Liver (tissue), 3 donors: ENCODE measurements at regions not wholly inside any gene's neighbourhood (a gene's known extent, or its start where the extent isn't known, plus 50 kb on each side); places are given as distances from the start of the nearest gene placed in this dataset.

ENCODE experiments used
- JUND ChIP-seq, 2 donors: IDR thresholded peaks; 2 replicates each; pipeline ENCODE4 v1.6.1; 2016; ENCODE audit warnings: antibody characterized with exemption in 2 of 2
- TAF1 ChIP-seq: conservative IDR thresholded peaks from 2 replicates; pipeline ENCODE4 v1.6.1; 2016; ENCODE audit warnings: antibody characterized with exemption, mild to moderate bottlenecking
- TF ChIP-seq, protein P1 (sequence below): fragments of 150-350 bp; IDR thresholded peaks from 2 replicates; pipeline ENCODE4 v1.5.1; 2017; ENCODE audit warnings: improper control_type of control experiment, low read depth, low read length; ENCODE audit not compliant: missing input control
- donor health status: healthy.
- donor health status: healthy.

DNA sequence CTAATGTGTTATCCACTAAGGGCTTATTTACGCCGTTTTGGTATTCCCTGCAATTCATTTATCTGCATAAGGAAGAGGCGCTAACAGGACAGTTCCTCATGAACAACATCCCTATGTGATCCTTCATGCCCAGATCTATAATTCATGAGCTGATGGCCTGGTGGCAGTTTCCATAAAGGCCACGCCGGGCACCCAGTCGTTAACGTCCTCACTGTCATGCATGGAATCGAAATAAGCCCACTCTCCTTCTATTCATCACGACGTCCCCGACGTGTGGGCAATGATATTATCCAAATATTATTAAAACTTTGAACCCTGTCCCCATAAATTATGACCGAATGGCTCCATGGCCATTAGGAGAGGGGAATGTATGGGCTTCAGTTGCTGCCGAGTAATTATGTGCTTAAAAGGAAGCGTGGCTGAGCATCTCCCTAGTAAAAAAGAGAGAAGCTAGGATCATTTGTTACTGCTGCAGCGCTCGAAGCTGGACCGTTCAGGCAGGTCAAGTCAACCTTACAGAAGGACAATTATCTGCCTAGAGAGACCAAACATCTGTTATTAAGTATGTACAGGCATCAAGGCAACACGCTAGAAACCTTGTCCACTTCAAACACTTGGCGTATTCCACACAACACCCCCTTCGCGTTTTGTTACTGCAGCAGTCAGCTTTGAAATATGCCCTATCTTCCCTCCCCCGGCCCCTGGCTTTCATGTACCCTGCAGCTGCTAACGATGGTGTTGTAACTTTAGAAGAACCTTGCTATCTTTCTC is 94.0 kb upstream of the SALL1 start:
- TF ChIP-seq, protein P1, sequence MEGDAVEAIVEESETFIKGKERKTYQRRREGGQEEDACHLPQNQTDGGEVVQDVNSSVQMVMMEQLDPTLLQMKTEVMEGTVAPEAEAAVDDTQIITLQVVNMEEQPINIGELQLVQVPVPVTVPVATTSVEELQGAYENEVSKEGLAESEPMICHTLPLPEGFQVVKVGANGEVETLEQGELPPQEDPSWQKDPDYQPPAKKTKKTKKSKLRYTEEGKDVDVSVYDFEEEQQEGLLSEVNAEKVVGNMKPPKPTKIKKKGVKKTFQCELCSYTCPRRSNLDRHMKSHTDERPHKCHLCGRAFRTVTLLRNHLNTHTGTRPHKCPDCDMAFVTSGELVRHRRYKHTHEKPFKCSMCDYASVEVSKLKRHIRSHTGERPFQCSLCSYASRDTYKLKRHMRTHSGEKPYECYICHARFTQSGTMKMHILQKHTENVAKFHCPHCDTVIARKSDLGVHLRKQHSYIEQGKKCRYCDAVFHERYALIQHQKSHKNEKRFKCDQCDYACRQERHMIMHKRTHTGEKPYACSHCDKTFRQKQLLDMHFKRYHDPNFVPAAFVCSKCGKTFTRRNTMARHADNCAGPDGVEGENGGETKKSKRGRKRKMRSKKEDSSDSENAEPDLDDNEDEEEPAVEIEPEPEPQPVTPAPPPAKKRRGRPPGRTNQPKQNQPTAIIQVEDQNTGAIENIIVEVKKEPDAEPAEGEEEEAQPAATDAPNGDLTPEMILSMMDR: no peak
- TF ChIP-seq JUND (IDR thresholded peaks at IDR 0.05): no peak
- TF ChIP-seq TAF1: no peak
